ENCODE measurements at regions not wholly inside any gene's neighbourhood (a gene's known extent, or its start where the extent isn't known, plus 50 kb on each side); places are given as distances from the start of the nearest gene placed in this dataset.

DNA sequence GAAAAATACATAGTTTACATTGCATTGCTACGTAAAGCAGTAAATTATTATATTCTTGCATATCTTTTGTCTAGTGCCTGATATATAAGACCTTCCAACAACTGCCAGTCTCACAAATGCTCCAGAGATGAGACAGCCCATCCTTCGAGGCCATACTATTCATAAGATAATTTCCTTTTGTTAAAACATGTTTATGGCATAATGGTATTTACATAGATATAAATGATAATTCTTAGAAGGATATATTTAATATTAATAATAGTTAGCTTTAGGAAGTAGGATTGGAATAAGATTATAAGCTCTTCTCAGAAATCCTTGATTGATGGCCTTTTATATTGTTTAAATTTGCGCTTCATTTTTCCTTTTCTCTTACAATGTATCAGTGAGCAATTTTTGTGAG is 1410.1 kb upstream of the MIR17HG start:
- DNase-seq, result no peak

- DNase-seq, result no peak
Measured at GRCh38 chr13:89940383-89940782, 1407.1 kb upstream of the MIR17HG start.

- DNase-seq, result no peak
Measured at GRCh38 chr13:89943139-89943538, 1404.3 kb upstream of the MIR17HG start.

DNA sequence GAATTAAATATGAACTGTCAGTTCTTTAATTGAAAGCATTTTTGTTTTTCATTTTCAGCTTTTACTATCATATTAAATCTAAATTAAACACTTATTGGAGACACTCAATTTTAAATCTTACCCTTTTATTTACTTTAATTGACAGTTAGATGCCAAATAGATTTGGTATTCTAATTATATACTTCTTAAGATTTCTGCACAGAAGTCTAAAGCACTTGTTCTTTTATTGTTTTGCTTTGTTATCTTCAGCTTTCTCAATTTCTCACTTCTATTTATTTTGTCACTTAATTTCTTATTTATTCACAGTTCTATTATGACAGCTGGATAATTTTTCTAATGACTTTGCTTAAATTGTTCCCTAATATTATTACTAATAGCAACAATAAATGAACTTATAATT is 1397.3 kb upstream of the MIR17HG start:
- DNase-seq, result no peak

DNA sequence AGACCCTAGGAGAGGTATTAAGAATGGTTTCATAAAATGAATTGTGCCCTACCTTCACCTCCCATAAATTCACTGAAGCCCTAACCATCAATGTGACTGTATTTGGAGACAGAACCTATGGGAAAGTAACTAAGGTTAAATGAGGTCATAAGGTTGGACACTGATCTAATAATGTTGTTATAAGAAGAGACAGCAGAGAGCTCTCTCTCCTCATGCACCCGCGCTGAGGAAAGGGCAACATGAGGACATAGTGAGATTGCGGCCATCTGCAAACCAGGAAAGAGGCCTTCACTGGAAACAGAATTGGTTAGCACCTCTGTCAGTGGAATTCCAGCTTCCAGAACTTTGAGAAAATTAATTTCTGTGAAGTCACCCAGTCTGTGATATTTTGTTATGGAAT is 1396.1 kb upstream of the MIR17HG start:
- DNase-seq, result no peak

GRCh38 chr13:89953581-89953980 is 1393.9 kb upstream of the MIR17HG start:
- DNase-seq, result no peak

DNA sequence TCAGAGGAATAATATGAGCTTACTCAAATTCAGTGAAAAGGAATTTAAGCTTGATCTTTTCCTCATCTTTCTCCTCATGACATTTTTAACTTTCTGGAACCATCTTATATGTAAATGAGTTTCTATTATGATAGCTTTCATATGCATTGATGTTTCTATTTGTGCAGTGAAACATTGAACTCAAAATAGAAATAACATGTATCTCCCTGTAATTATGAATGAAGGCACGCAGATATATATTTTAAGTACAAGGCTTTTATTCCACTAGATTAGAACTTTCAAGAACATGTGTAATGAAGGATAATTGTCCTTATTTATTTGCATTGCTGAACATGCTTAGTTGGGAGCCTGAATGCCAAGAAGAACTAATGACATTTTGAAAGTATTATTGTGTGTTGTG is 1391.7 kb upstream of the MIR17HG start:
- DNase-seq, result no peak

DNA sequence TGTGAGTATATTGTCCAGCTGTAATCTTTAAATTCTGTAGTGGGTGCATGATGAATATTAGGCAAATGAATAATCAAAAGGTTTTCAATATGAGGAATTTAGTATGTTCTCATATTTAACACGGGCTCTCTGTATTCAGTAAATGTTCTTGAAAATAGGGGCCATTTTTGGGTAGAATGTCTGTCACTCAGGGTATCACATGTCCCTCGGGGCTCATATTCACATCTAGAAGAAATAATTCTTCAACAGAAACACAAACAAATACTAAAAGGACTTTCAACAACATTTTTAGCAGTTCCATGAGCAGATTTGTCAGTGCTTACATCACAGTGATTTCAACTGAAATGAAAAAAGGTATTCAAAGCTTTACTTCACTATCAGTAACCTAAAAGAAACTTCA is 1388.4 kb upstream of the MIR17HG start:
- no peak for DNase-seq

DNA sequence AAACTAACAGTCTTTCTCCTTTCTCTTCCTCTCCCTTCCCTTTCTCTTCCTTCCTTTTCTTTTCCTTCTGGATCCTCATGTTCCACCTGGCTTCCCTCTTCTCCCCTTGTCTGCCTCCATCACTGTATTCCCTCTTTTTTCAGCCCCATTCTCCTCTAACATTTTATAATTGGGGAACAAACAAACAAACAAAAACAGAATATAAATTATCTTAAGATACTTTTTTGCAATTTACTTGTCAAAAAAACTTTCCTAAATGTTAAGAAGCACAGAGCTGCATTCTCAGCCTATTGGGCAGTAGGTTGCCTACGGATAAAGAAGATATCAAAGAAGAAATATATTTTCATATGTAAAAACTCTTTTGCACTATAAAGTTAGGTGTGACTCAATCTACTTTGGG is 1382.2 kb upstream of the MIR17HG start:
- no peak for DNase-seq

GRCh38 chr13:89966524-89966923 is 1381.0 kb upstream of the MIR17HG start:
- no peak for DNase-seq

DNA sequence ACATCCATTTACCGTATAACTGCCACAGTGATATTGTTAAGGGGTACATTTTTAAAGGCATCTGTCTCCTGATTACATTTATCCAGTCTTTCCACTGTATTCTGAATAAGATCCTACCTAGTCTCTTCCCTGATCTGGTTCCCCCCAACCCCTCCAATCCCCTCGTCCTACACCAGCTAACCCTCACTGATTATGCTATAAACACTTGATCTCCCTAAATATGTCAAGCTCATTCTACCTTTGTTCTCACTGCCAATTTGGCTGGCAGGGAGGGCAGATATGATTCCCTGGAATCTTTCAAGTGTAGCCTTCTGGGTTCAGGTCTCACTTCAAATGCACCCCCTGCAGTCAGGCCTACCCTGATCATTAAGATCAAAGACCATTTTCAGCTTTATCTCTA is 1379.8 kb upstream of the MIR17HG start:
- DNase-seq, result no peak

DNA sequence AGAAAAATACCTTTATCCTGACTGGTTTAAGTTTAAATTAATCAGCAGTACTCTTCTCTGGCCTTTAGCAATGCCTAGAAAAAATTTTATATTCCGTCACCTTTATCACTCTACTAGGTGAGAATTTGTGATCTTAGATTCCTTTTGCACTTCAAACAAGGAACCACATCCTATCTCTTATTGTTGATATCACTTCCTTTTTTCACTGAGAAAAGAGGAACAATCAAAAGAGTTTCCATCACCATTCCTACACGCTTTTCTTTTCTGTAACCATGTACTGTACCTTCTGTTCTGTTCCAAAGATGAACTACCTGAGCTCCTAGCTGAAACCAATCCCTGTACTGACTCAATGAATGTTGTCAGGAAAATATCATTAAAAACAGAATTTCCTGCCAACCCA is 1379.0 kb upstream of the MIR17HG start:
- no peak for DNase-seq

DNA sequence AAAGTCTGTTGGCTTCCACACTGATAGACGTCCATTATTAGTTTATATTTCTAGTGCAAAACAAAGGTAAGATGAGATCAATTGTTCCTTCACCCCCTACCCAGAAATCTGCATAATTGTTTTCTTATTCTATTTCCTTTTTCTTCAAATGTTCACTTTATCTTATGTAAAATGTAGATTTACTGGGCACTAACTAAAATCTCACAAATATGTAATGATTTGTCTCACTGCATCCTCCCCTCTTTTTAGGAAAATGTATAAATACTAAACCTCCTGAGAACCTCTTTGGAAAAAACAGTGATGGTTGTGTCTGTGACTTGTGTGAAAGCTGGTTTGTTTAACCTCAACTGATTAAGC is 1377.2 kb upstream of the MIR17HG start:
- DNase-seq, result no peak

GRCh38 chr13:89977203-89977602 is 1370.3 kb upstream of the MIR17HG start:
- DNase-seq, result no peak

GRCh38 chr13:89980896-89981295 is 1366.6 kb upstream of the MIR17HG start:
- DNase-seq, result no peak

- no peak for DNase-seq
Measured at GRCh38 chr13:89982407-89983095, 1364.9 kb upstream of the MIR17HG start.

DNA sequence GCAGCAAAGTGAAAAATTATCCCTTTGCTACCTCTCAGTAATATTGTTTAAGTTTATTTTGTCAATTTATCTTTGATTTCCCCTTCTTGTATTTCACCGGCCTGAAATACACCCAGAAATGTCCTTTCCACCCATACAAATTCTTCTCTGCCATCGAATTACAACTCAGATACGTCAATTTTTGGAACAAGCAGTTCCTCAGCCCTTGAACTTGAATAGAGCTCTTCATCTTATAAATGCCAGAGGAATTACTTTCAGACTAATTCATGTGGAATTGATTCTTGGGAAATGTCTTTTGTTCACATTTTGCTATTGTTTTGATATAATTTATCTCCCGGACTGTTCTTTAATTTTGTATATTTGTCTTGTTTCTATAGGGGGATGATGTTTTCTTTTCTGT is 1359.3 kb upstream of the MIR17HG start:
- no peak for DNase-seq

GRCh38 chr13:90003566-90003965 is 1343.9 kb upstream of the MIR17HG start:
- DNase-seq, result no peak

DNA sequence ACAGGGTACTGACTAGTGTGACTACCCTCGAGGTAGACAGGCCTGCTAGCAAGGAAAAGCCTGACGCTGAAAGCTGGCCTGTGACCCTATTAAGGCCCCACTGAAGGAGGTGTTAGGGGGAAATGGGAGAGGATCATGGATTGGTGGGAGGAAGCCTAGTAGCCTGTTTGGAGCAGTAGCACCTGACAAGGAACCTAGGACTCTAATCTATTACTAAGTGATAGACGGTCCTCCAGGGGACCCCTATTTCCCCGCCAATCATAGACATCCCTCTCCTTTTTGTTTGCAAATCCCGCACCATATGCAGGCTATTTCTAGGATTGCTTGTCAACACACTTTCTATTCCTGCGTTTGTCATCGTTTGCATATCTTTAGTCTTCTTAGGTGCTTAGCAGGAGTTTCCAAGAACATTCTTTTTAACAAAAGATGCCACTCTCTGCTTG is 1338.8 kb upstream of the MIR17HG start:
- DNase-seq, result no peak

DNA sequence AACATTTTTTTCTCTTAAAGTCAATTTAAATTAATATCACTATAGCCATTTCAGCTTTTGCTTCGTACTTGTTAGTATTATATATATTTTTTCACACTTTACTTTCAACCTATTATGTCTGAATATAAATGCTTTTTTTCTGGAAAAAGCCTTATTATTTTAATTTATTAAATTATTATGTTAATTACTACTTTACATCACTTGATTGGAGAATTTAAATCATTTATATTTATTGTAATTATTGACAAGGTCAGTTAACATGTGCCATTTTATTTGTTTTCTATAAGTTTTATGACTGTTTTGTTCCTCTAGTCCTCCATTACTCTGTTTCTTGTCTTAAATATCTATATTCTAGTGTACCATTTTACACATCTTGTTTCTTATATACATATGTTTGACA is 1333.4 kb upstream of the MIR17HG start:
- no peak for DNase-seq

- no peak for DNase-seq
Measured at GRCh38 chr13:90015565-90016507, 1331.7 kb upstream of the MIR17HG start.

DNA sequence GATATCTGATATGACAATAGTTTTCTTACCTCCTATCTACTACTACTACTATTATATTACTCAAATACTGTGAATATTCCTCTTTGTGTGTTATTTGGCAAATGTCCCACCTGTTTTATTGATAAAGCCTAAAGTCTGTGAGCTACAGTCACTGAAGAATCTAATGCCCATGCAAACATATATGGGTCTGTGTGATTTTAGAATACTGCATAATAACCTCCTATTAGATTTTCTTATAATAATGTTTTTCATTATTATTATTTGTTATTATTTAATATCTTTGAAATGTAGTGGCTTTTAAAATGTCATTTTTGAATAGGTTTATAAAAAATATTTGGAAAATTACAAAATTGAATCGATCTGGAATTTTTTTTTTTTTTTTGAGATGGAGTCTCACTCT is 1330.8 kb upstream of the MIR17HG start:
- DNase-seq, result no peak

DNA sequence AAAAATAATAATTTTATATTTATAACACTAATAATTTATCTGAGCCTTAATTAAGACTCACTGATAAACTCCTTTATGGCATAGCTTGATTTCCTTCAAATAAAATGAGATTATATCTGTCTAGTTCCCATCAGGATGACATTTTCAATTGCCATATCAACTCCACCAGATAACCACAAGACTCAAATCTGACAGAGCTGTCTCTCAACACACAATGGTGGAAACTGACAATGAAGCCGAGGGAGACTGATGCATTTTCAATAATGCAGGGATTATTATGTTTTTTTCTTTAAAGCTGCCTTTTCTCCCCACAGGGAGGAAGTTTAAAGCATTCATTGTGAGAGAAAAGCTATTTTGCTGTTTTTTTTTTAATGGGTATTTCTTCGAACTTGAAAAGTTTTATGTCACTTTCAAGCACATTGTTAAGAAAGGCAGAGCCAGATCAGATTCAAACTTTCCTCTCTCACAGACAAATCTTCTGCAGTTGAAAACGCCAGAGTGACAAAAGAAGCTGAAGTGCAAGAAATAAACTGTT is 1326.9 kb upstream of the MIR17HG start:
- no peak for DNase-seq

DNA sequence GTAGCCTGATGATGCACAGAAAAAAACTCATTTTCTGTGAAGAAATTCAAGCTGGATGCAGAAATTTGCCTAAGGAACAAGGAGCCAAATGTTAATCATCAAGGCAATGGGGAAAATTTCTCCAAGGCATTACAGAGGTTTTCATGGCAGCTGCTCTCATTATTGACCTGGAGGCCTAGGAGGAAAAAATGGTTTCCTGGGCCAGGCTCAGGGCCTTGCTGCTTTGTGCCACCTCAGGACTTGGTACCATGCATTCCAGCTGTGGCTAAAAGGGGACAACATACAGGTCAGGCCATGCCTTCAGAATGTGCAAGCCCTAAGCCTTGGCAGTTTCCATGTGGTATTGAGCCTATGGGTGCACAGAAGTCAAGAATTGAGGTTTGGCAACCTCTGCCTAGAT is 1320.1 kb upstream of the MIR17HG start:
- no peak for DNase-seq
